ENCODE measurements at regions not wholly inside any gene's neighbourhood (a gene's known extent, or its start where the extent isn't known, plus 50 kb on each side); places are given as distances from the start of the nearest gene placed in this dataset.

DNA sequence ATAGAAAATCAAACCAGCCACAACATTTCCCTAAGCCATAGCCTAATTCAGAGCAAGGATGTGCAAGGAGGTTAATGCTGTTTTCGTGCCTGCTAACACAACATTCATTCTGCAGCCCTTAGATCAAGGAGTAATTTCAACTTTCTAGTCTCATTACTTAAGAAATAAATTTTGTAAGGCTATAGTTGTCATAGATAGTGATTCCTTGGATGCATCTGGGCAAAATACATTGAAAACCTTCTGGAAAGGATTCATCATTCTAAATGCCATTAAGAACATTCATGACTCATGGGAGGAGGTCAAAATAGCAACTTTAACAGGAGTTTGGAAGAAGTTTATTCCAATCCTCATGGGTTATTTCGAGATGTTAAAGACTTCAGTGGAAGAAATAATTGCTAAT is 283.2 kb downstream of the RPAP3 start:
- ChIA-PET CTCF (interaction anchor here (0.9 kb wide), 1 partner anchor 214 kb away, joined by 3 read pairs; no protein-coding TSS in a partner anchor), POLR2A (no interaction called here)
- Mint-ChIP-seq H3K27me3 (ENCODE audit: low read depth) (no peaks in the 10 kb centered on the region), H3K4me3 (no peak overlapping the region), H3K4me1 (peaks cover 7% of the 10 kb centered on the region), H3K36me3 (peaks cover 9% of the 10 kb centered on the region), H3K9me3 (peaks cover 18% of the 10 kb centered on the region), H3K27ac (no peak overlapping the region)
- DNase-seq (ENCODE audit: low spot score) (no peak), ATAC-seq (no peak)
- TF ChIP-seq SMAD4 (CRISPR knock-in tag; IDR thresholded peaks at IDR 0.05) (no peak), ZNF423 (CRISPR knock-in tag; IDR thresholded peaks at IDR 0.05) (no peak), NR2C2 (CRISPR knock-in tag; IDR thresholded peaks at IDR 0.05) (no peak), OVOL2 (CRISPR knock-in tag; IDR thresholded peaks at IDR 0.05; ENCODE audit: borderline replicate concordance) (no peak), IRF2 (CRISPR knock-in tag; IDR thresholded peaks at IDR 0.05; ENCODE audit: borderline replicate concordance, low read depth) (no peak), JAZF1 (CRISPR knock-in tag; IDR thresholded peaks at IDR 0.05) (no peak), TEAD4 (CRISPR knock-in tag; IDR thresholded peaks at IDR 0.05) (no peak), CREB1 (CRISPR knock-in tag; IDR thresholded peaks at IDR 0.05) (no peak), HMGA2 (CRISPR knock-in tag; IDR thresholded peaks at IDR 0.05) (no peak)
- TF ChIP-seq, protein P1, sequence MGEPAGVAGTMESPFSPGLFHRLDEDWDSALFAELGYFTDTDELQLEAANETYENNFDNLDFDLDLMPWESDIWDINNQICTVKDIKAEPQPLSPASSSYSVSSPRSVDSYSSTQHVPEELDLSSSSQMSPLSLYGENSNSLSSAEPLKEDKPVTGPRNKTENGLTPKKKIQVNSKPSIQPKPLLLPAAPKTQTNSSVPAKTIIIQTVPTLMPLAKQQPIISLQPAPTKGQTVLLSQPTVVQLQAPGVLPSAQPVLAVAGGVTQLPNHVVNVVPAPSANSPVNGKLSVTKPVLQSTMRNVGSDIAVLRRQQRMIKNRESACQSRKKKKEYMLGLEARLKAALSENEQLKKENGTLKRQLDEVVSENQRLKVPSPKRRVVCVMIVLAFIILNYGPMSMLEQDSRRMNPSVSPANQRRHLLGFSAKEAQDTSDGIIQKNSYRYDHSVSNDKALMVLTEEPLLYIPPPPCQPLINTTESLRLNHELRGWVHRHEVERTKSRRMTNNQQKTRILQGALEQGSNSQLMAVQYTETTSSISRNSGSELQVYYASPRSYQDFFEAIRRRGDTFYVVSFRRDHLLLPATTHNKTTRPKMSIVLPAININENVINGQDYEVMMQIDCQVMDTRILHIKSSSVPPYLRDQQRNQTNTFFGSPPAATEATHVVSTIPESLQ (CRISPR knock-in tag; IDR thresholded peaks at IDR 0.05) = no peak
- TF ChIP-seq, protein P2, sequence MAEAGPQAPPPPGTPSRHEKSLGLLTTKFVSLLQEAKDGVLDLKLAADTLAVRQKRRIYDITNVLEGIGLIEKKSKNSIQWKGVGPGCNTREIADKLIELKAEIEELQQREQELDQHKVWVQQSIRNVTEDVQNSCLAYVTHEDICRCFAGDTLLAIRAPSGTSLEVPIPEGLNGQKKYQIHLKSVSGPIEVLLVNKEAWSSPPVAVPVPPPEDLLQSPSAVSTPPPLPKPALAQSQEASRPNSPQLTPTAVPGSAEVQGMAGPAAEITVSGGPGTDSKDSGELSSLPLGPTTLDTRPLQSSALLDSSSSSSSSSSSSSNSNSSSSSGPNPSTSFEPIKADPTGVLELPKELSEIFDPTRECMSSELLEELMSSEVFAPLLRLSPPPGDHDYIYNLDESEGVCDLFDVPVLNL (CRISPR knock-in tag; IDR thresholded peaks at IDR 0.05; ENCODE audit: borderline replicate concordance, low read depth) = no peak
- TF ChIP-seq, protein P3, sequence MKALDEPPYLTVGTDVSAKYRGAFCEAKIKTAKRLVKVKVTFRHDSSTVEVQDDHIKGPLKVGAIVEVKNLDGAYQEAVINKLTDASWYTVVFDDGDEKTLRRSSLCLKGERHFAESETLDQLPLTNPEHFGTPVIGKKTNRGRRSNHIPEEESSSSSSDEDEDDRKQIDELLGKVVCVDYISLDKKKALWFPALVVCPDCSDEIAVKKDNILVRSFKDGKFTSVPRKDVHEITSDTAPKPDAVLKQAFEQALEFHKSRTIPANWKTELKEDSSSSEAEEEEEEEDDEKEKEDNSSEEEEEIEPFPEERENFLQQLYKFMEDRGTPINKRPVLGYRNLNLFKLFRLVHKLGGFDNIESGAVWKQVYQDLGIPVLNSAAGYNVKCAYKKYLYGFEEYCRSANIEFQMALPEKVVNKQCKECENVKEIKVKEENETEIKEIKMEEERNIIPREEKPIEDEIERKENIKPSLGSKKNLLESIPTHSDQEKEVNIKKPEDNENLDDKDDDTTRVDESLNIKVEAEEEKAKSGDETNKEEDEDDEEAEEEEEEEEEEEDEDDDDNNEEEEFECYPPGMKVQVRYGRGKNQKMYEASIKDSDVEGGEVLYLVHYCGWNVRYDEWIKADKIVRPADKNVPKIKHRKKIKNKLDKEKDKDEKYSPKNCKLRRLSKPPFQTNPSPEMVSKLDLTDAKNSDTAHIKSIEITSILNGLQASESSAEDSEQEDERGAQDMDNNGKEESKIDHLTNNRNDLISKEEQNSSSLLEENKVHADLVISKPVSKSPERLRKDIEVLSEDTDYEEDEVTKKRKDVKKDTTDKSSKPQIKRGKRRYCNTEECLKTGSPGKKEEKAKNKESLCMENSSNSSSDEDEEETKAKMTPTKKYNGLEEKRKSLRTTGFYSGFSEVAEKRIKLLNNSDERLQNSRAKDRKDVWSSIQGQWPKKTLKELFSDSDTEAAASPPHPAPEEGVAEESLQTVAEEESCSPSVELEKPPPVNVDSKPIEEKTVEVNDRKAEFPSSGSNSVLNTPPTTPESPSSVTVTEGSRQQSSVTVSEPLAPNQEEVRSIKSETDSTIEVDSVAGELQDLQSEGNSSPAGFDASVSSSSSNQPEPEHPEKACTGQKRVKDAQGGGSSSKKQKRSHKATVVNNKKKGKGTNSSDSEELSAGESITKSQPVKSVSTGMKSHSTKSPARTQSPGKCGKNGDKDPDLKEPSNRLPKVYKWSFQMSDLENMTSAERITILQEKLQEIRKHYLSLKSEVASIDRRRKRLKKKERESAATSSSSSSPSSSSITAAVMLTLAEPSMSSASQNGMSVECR (CRISPR knock-in tag; IDR thresholded peaks at IDR 0.05; ENCODE audit: borderline replicate concordance) = no peak
- TF ChIP-seq, protein P4, sequence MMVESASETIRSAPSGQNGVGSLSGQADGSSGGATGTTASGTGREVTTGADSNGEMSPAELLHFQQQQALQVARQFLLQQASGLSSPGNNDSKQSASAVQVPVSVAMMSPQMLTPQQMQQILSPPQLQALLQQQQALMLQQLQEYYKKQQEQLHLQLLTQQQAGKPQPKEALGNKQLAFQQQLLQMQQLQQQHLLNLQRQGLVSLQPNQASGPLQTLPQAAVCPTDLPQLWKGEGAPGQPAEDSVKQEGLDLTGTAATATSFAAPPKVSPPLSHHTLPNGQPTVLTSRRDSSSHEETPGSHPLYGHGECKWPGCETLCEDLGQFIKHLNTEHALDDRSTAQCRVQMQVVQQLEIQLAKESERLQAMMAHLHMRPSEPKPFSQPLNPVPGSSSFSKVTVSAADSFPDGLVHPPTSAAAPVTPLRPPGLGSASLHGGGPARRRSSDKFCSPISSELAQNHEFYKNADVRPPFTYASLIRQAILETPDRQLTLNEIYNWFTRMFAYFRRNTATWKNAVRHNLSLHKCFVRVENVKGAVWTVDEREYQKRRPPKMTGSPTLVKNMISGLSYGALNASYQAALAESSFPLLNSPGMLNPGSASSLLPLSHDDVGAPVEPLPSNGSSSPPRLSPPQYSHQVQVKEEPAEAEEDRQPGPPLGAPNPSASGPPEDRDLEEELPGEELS (CRISPR knock-in tag; IDR thresholded peaks at IDR 0.05) = no peak
- TF ChIP-seq, protein P5, sequence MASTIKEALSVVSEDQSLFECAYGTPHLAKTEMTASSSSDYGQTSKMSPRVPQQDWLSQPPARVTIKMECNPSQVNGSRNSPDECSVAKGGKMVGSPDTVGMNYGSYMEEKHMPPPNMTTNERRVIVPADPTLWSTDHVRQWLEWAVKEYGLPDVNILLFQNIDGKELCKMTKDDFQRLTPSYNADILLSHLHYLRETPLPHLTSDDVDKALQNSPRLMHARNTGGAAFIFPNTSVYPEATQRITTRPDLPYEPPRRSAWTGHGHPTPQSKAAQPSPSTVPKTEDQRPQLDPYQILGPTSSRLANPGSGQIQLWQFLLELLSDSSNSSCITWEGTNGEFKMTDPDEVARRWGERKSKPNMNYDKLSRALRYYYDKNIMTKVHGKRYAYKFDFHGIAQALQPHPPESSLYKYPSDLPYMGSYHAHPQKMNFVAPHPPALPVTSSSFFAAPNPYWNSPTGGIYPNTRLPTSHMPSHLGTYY (CRISPR knock-in tag; IDR thresholded peaks at IDR 0.05) = no peak

DNA sequence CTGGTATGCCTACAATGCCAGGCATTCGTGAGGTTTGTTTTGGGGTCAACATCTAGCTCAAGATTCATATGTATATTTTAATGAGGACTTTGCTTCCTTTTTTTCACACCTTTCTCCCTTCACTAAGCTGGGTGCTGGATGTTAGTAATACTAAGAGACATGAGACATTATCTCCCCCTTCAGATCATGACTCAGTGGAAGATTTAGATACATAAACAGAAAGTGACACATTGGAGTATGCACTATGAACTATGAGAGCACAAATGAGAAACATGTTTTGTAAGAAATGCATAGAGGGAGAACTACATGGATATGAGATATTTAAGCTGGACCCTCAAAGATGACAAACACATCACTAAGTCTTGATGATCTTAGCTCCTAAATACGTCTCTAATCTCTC is 286.3 kb downstream of the RPAP3 start:
- no peak for TF ChIP-seq ZNF263 (CRISPR knock-in tag; IDR thresholded peaks at IDR 0.05; ENCODE audit: low read depth)
- Mint-ChIP-seq H3K27me3 (ENCODE audit: low read depth) (no peaks in the 10 kb centered on the region), H3K9me3 (peaks cover 8% of the 10 kb centered on the region), H3K27ac (no peak overlapping the region), H3K4me3 (no peak overlapping the region), H3K4me1 (peaks cover 6% of the 10 kb centered on the region), H3K36me3 (no peaks in the 10 kb centered on the region)
- CTCF ChIA-PET = no interaction called here
- DNase-seq (ENCODE audit: low spot score) (no peak), ATAC-seq (no peak)
- POLR2A ChIA-PET = no interaction called here

Data from WTC11 (cell line).